MM.1S (cell line): ENCODE measurements at regions not wholly inside any gene's neighbourhood (a gene's known extent, or its start where the extent isn't known, plus 50 kb on each side); places are given as distances from the start of the nearest gene placed in this dataset.

Experiments used
- EZH2 ChIP-seq: fragments of 300-600 bp; sonication (generic); optimal IDR thresholded peaks from 2 replicates; pipeline ENCODE3; 2017; ENCODE audit warnings: low read depth, mild to moderate bottlenecking, antibody characterized with exemption, low read length, mixed read lengths
- TF ChIP-seq, protein P1 (sequence below): fragments of 300-600 bp; sonication (generic); IDR thresholded peaks from 2 replicates; pipeline ENCODE4 v1.5.1; 2016; ENCODE audit warnings: antibody characterized with exemption, low read length, mixed read lengths

DNA sequence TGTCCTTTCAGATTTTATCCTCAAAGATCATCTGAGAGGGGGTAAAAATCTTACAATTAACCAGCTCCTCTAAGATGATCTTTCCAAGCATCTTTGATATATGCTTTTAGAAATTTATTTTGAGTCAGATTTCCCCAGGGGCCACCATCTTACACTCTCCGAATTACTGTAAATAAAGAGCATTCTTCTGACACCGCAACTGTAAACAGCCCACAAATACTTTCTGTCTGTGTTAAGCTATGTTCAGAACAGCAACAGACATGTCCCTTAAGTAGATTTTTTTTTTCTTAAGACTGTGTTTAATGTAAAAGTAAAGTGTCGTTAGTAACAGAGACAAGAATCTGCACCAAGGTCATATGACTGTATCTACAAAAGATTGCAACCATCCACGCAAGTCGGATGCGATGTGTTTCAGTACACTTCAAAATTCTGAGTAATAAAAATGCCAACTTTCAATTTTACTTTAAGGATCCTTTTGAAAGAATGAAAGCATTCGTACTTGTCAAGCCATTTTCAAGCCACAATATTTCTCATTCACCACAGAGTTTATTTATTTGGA, 159.0 kb upstream of the KCNH8 start:
- TF ChIP-seq, protein P1, sequence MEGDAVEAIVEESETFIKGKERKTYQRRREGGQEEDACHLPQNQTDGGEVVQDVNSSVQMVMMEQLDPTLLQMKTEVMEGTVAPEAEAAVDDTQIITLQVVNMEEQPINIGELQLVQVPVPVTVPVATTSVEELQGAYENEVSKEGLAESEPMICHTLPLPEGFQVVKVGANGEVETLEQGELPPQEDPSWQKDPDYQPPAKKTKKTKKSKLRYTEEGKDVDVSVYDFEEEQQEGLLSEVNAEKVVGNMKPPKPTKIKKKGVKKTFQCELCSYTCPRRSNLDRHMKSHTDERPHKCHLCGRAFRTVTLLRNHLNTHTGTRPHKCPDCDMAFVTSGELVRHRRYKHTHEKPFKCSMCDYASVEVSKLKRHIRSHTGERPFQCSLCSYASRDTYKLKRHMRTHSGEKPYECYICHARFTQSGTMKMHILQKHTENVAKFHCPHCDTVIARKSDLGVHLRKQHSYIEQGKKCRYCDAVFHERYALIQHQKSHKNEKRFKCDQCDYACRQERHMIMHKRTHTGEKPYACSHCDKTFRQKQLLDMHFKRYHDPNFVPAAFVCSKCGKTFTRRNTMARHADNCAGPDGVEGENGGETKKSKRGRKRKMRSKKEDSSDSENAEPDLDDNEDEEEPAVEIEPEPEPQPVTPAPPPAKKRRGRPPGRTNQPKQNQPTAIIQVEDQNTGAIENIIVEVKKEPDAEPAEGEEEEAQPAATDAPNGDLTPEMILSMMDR, result no peak
- TF ChIP-seq EZH2, result no peak
